Fibroblast of skin of left quadriceps (primary cell): ENCODE measurements at regions not wholly inside any gene's neighbourhood (a gene's known extent, or its start where the extent isn't known, plus 50 kb on each side); places are given as distances from the start of the nearest gene placed in this dataset.
"Not testable (repeated sequence)": the region's sequence is repeated elsewhere in the genome, so short reads cannot be mapped to it uniquely, and the experiment has no call there.

Experiments used
- DNase-seq, 2 experiments: peaks; one replicate each; pipeline ENCODE4 v3.0.0-alpha.2; 2013; ENCODE audit warnings: low read depth in 2 of 2

GRCh38 chr4:184281231-184282139 is 63.8 kb upstream of the ENPP6 start:
- DNase-seq: no peak

GRCh38 chr4:184280591-184281071 is 63.0 kb upstream of the ENPP6 start:
- DNase-seq: no peak

DNA sequence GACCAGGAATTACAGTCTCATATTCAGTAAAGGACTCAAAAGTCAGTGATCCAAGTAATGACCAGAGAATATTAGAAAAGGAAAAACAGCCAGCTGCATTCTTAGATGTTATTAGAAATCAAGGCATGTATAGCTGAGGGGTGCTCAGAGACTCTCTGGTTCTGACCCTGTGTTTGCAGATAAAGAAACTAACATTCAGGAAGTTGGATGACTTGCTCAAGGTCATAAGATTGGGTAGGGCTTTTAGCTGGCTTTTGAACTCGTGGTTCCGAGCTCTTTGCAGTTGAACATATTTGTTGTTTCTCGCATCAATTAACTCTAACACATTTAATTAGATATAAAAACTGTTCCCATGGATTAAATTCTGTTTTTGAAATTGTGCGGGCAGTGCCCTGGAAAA is 62.5 kb upstream of the ENPP6 start:
- no peak for DNase-seq

DNA sequence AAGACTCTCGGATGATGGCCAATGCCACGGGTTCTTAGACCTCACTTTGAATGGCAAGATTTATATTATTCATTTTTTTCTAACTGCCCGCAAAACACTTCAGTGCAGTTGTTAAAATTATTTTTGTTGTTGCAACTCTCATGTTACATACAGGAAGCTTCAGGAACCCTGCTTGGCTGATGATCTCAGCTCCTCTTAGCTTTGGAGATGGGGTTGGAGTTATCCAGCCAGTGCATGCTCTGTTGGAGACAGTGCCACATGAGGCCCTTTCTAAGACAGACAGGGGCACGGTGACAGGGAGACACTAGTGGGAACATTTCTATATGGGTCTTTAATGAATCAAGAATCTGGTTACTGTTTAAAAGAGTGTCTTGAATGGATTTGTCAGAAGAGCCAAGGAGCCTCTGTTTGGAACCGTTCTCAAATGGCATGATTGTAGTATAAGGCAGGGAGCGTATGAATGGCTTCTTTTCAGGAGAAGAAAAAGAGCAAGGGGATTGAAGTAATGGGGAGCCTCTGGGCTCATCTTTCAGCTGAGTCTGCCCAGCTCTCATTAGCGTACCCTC is 61.9 kb upstream of the ENPP6 start:
- no peak for DNase-seq

DNA sequence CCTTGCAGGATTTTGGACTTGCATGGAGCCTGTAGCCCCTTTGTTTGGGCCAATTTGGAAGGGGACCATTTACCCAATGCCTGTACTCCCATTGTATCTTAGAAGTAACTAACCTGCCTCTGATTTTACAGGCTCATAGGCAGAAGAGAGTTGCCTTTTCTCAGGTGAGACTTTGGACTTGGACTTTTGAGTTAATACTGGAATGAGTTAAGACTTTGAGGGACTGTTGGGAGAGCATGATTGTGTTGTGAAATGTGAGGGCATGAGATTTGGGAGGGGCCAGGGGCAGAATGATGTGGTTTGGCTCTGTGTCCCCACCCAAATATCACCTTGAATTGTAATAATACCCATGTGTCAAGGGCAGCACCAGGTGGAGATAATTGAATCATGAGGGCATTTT is 60.1 kb upstream of the ENPP6 start:
- DNase-seq: not testable (repeated sequence)

GRCh38 chr4:184277010-184277409 is 59.3 kb upstream of the ENPP6 start:
- not testable (repeated sequence) for DNase-seq

- not testable (repeated sequence) for DNase-seq
Observed at GRCh38 chr4:184276346-184276745, 58.7 kb upstream of the ENPP6 start.

DNA sequence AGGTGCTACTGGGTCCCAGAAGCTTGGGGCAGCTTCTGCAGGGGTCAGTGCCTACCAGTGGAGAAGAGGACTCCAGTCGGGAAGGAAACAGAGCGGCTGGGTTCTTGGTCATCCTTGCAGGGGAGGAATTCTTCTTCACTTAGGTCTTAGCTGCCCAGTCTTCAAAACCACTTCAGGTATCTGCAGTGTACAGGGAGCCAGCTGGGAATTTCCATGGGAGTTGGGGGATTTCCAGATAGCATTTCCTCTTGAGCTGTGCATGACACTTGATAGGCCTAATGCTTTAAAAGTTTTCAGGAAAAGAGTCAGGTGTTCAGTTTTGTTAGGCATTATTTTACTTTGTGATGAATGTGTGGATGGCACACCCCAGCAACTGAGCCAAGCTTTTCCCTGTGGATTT is 58.1 kb upstream of the ENPP6 start:
- DNase-seq: no peak

DNA sequence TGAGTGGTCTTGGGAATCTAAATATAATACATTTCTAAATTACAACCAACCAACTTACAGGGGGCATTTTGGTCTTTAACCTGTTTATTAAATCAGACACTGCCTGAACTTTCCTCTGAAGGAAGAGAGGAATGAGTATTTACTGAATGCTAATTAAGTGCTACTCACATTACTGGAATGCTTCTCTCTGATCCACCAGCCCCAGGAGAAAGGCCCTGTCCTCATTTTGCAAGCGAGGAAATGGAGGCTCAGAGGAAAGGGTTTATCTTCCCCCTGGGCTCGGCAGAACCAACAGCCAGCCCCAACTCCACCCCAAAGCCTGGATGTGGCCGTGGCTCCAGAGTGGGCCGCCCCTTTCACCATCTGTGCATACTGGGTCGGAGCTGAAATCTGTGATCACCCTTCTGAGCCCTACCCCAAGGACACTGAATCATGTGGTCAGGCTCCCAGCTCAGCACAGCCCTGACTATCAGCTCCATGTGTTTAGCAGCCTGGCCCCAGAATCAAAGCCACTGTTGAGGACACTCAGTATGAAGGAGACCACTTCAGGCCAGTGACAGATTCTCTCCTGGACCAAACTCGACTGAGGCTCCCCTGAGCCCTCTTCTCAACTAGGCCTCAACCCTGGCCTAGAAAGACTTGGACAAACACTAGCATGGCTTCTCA is 56.7 kb upstream of the ENPP6 start:
- DNase-seq: no peak

- no peak for DNase-seq
Observed at GRCh38 chr4:184273166-184274147, 55.8 kb upstream of the ENPP6 start.

- no peak for DNase-seq
Observed at GRCh38 chr4:184270808-184271413, 53.2 kb upstream of the ENPP6 start.

DNA sequence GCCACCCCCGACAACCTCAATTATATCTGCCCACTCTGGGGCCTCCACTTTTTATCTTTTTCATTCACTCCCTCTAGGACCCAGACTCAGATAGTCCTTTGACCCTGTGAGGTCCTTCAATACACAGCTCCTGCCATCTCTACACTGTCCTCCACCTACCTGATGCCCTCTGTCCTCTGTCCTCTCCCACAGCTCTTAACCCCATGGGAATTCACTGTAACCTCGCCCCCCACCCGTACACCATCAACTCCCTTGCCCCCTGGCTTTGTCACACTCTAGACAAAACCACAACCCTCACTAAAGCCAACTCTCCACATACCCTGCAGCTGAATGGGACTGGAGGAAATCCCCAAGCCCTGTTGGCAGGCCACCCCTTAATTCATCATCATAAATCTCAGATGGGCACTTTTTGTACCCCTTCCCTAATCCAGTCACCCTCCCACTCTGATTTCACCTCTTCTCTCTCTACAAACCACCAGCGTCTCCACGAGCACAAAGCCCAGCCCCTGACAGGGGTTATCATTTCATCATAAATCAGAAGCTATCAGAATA is 52.3 kb upstream of the ENPP6 start:
- DNase-seq: no peak

GRCh38 chr4:184268584-184269160 is 51.0 kb upstream of the ENPP6 start:
- no peak for DNase-seq

DNA sequence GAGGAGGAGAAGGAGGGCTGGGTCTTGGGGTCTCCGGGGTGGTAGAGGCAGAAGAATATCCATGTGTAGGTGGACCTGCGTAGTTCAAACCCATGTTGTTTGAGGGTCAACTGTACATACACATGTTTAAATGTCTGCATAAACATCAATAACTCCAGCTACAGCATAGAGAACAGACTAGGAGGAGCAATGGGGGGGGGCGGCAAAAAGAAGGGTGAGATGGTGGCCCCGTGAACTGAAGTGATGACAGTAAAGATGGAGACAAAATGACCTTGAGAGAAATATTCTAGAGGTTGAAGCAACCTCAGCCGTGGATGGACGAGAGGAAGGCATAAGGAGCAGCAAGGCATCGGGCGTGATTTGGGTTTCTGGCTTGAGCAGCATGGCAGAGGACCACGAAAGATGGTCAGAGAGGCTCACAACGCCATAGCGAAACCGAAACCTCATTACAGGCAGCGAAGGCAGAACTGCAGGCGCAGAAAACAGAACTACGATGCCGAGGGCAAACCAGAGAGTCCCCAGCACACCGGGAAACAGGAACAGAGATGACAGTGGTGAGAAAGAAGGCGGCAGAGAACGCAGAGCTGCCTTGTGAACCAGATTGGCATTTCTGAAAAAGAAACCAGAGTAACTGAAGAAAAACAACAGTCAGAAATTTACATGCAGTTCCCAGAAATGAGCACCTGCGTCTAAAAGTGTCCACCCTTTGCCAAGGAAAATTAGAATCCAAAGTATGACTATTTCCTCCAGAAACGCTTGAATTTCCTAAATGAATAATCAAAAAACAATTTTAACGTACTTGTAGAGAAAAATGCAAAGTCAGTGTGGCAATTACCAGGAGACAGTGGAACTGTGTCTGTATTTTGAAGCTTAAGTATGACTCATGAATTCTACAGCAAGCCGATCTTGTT is 50.3 kb upstream of the ENPP6 start:
- DNase-seq: peak; percentile 68 to 75
